ENCODE measurements at regions not wholly inside any gene's neighbourhood (a gene's known extent, or its start where the extent isn't known, plus 50 kb on each side); places are given as distances from the start of the nearest gene placed in this dataset.

- TF ChIP-seq POLR2A (IDR thresholded peaks at IDR 0.05; ENCODE audit: low read length) (no peak), CHD2 (IDR thresholded peaks at IDR 0.05; ENCODE audit: low read length, partially characterized antibody) (no peak), RAD21 (conservative IDR thresholded peaks at IDR 0.05 in 1 of 2, IDR thresholded peaks at IDR 0.05 in 1 of 2) (no peak), NPAS2 (CRISPR knock-in tag; IDR thresholded peaks at IDR 0.05; ENCODE audit: borderline replicate concordance) (no peak), MYC (IDR thresholded peaks at IDR 0.05; ENCODE audit: borderline replicate concordance, low read length) (no peak), USF2 (IDR thresholded peaks at IDR 0.05) (no peak), HMGXB4 (CRISPR knock-in tag; IDR thresholded peaks at IDR 0.05; ENCODE audit: borderline replicate concordance) (no peak), KDM1A (IDR thresholded peaks at IDR 0.05; ENCODE audit: low read depth) (no peak)
- TF ChIP-seq, protein P1, sequence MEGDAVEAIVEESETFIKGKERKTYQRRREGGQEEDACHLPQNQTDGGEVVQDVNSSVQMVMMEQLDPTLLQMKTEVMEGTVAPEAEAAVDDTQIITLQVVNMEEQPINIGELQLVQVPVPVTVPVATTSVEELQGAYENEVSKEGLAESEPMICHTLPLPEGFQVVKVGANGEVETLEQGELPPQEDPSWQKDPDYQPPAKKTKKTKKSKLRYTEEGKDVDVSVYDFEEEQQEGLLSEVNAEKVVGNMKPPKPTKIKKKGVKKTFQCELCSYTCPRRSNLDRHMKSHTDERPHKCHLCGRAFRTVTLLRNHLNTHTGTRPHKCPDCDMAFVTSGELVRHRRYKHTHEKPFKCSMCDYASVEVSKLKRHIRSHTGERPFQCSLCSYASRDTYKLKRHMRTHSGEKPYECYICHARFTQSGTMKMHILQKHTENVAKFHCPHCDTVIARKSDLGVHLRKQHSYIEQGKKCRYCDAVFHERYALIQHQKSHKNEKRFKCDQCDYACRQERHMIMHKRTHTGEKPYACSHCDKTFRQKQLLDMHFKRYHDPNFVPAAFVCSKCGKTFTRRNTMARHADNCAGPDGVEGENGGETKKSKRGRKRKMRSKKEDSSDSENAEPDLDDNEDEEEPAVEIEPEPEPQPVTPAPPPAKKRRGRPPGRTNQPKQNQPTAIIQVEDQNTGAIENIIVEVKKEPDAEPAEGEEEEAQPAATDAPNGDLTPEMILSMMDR (IDR thresholded peaks at IDR 0.05), result no peak
- TF ChIP-seq, protein P2, sequence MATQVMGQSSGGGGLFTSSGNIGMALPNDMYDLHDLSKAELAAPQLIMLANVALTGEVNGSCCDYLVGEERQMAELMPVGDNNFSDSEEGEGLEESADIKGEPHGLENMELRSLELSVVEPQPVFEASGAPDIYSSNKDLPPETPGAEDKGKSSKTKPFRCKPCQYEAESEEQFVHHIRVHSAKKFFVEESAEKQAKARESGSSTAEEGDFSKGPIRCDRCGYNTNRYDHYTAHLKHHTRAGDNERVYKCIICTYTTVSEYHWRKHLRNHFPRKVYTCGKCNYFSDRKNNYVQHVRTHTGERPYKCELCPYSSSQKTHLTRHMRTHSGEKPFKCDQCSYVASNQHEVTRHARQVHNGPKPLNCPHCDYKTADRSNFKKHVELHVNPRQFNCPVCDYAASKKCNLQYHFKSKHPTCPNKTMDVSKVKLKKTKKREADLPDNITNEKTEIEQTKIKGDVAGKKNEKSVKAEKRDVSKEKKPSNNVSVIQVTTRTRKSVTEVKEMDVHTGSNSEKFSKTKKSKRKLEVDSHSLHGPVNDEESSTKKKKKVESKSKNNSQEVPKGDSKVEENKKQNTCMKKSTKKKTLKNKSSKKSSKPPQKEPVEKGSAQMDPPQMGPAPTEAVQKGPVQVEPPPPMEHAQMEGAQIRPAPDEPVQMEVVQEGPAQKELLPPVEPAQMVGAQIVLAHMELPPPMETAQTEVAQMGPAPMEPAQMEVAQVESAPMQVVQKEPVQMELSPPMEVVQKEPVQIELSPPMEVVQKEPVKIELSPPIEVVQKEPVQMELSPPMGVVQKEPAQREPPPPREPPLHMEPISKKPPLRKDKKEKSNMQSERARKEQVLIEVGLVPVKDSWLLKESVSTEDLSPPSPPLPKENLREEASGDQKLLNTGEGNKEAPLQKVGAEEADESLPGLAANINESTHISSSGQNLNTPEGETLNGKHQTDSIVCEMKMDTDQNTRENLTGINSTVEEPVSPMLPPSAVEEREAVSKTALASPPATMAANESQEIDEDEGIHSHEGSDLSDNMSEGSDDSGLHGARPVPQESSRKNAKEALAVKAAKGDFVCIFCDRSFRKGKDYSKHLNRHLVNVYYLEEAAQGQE (IDR thresholded peaks at IDR 0.05), result no peak
These were observed 104.2 kb downstream of the FAM204A start for GRCh38 chr10:118237930-118238329.
